Right lobe of liver (tissue), 6 donors: ENCODE measurements at regions not wholly inside any gene's neighbourhood (a gene's known extent, or its start where the extent isn't known, plus 50 kb on each side); places are given as distances from the start of the nearest gene placed in this dataset.

Experiments
- ATAC-seq, 4 donors: fragments of 200-7000 bp; cut with Tn5 transposase; one replicate each; pipeline ENCODE4 v1.9.1; 2020; ENCODE audit warnings: mild to moderate bottlenecking in 4 of 4, moderate library complexity in 4 of 4
- DNase-seq, 3 donors: peaks; one replicate each; pipeline ENCODE4 v3.0.0-alpha.2; 2020
- H3K27ac ChIP-seq, 3 donors: fragments of 200-600 bp; one replicate each; pipeline ENCODE4 v1.8.0; 2022
- H3K27me3 ChIP-seq, 2 donors: fragments of 200-600 bp; one replicate each; pipeline ENCODE4 v1.8.0; 2022
- H3K36me3 ChIP-seq, 4 donors: fragments of 200-600 bp; sonication (generic) in 1 of 4; one replicate each; pipeline versions ENCODE4 v1.5.1 to v1.8.0; 2017 to 2022; ENCODE audit warnings: control low read depth in 1 of 4
- H3K4me1 ChIP-seq, 4 donors: fragments of 200-600 bp; sonication (generic) in 1 of 4; one replicate each; pipeline versions ENCODE4 v1.5.1 to v1.8.0; 2017 to 2022; ENCODE audit warnings: control low read depth in 1 of 4
- H3K4me3 ChIP-seq, 3 donors: fragments of 200-600 bp; one replicate each; pipeline ENCODE4 v1.8.0; 2022
- H3K9me3 ChIP-seq, 4 donors: fragments of 200-600 bp; sonication (generic) in 1 of 4; one replicate each; pipeline versions ENCODE4 v1.5.1 to v1.8.0; 2017 to 2022; ENCODE audit warnings: control low read depth in 1 of 4
- CTCF ChIP-seq, 4 donors: fragments of 200-600 bp in 3 of 4; fragments of 450-650 bp in 1 of 4; IDR thresholded peaks; one replicate each; pipeline versions ENCODE4 v1.5.1 to v1.8.0; 2016 to 2022; ENCODE audit warnings: antibody characterized with exemption in 4 of 4, mild to moderate bottlenecking in 2 of 4
- POLR2A ChIP-seq: fragments of 450-650 bp; IDR thresholded peaks from one replicate; pipeline ENCODE4 v1.6.1; 2017; ENCODE audit warnings: antibody characterized with exemption, mild to moderate bottlenecking
- WGBS: methylation state at CpG from one replicate; pipeline ENCODE4 v1.1.6; 2018; ENCODE audit warnings: low coverage, low lambda C conversion rate; ENCODE audit not compliant: insufficient coverage; ENCODE audit errors: missing lambda C conversion rate; 5-methylcytosine and 5-hydroxymethylcytosine counted together
- intact Hi-C, 2 donors: fragments of 100-400 bp; cut with DNase I; formaldehyde crosslinking; loops; one replicate each; pipeline versions ENCODE4 v1.11.2 to v1.14.1; 2022
- donor health status: DM: no; HTN: yes; CAD: no.
- donor health status: DM: no; HTN: no; CAD: no.
- donor health status: DM: no; HTN: no; CAD: no.
- donor health status: DM: no; HTN: yes; CAD: no.
- donor health status: DM: no; HTN: yes; CAD: no.

- H3K27ac ChIP-seq, result no peak overlapping the region
- no peak for ATAC-seq
- no peaks in the 10 kb centered on the region for H3K27me3 ChIP-seq
- H3K4me1 ChIP-seq, result no peaks in the 10 kb centered on the region
- H3K36me3 ChIP-seq, result no peaks in the 10 kb centered on the region
- TF ChIP-seq POLR2A (no peak), CTCF (IDR thresholded peaks at IDR 0.05) (no peak)
- intact Hi-C loops, result no loop called here
- DNase-seq, result no peak
- no peak overlapping the region for H3K4me3 ChIP-seq
- H3K9me3 ChIP-seq, result no peaks in the 10 kb centered on the region
- WGBS, result 33% methylated on average over 1 of the region's 1 CpG
Observed at GRCh38 chrX:15926622-15927021, 72.0 kb upstream of the AP1S2 start.

DNA sequence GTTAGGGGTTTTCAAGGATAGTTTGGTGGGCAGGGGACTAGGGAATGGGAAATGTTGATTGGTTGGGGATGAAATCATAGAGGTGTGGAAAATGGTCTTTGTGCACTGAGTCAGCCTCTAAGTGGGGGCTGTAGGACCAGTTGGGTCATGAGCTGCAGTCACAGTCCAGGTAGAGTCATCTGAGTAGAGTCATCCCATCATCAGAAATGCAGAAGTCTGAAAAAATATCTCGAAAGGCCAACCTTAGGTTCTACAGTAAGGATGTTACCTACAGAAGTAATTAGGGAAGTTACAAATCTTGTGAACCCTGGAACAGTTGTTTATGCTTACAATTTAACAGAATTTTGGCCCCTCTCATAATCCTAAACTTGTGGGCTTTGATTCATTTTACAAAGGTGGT is 63.4 kb upstream of the AP1S2 start:
- WGBS, result 27% methylated on average over 1 of the region's 1 CpG
- Histone ChIP-seq H3K4me3 (no peak overlapping the region), H3K4me1 (no peaks in the 10 kb centered on the region), H3K27me3 (no peaks in the 10 kb centered on the region), H3K27ac (no peak overlapping the region), H3K9me3 (no peaks in the 10 kb centered on the region), H3K36me3 (no peaks in the 10 kb centered on the region)
- TF ChIP-seq CTCF (IDR thresholded peaks at IDR 0.05) (no peak), POLR2A (no peak)
- intact Hi-C loops, result no loop called here
- ATAC-seq, result no peak
- DNase-seq, result no peak

GRCh38 chrX:15916704-15917084 is 62.1 kb upstream of the AP1S2 start:
- TF ChIP-seq POLR2A, result no peak
- TF ChIP-seq CTCF (IDR thresholded peaks at IDR 0.05), result no peak
- Histone ChIP-seq H3K4me1 (no peaks in the 10 kb centered on the region), H3K27me3 (no peaks in the 10 kb centered on the region), H3K9me3 (no peaks in the 10 kb centered on the region), H3K4me3 (no peak overlapping the region), H3K27ac (no peak overlapping the region), H3K36me3 (no peaks in the 10 kb centered on the region)
- ATAC-seq (peak in 3 of 4 donors; percentile 28 to 44 (median 42)), DNase-seq (no peak)
- WGBS, result 27% methylated on average over 4 of the region's 4 CpGs
- intact Hi-C loops, result no loop called here

GRCh38 chrX:15915959-15916703 is 61.5 kb upstream of the AP1S2 start:
- no peak overlapping the region for H3K4me3 ChIP-seq
- H3K27me3 ChIP-seq, result no peaks in the 10 kb centered on the region
- intact Hi-C loops, result no loop called here
- ATAC-seq (peak; percentile 46 to 78 (median 71)), DNase-seq (no peak)
- TF ChIP-seq POLR2A (no peak), CTCF (IDR thresholded peaks at IDR 0.05) (no peak)
- no peaks in the 10 kb centered on the region for H3K4me1 ChIP-seq
- WGBS, result 45% methylated on average over 5 of the region's 5 CpGs
- H3K36me3 ChIP-seq, result no peaks in the 10 kb centered on the region
- no peak overlapping the region for H3K27ac ChIP-seq
- H3K9me3 ChIP-seq, result no peaks in the 10 kb centered on the region
